HEK293 (cell line): ENCODE measurements at regions not wholly inside any gene's neighbourhood (a gene's known extent, or its start where the extent isn't known, plus 50 kb on each side); places are given as distances from the start of the nearest gene placed in this dataset.
A peak's percentile ranks its signal among the peaks of the same experiment; 100 is the strongest.

ENCODE experiments used
- CTCF ChIA-PET: fragments of 350-600 bp; formaldehyde crosslinking; extraction: SDS; loops from one replicate; lab custom pipeline; 2021; ENCODE audit warnings: antibody characterized with exemption; lab: Yijun Ruan, JAX
- POLR2A ChIA-PET: fragments of 300-600 bp; formaldehyde crosslinking; extraction: SDS; loops from one replicate; lab custom pipeline; 2020; ENCODE audit warnings: antibody characterized with exemption, inconsistent platforms; lab: Yijun Ruan, JAX
- H3K27ac ChIP-seq: fragments of 200-500 bp; sonication (Bioruptor generic); 2 replicates; pipeline ENCODE4 v1.5.1; 2014; ENCODE audit warnings: low read depth, low read length, control low read depth, inconsistent platforms; ENCODE audit errors: extremely low read depth
- H3K36me3 ChIP-seq, 2 experiments: fragments of 200-500 bp in 1 of 2; sonication (Bioruptor generic) in 1 of 2; 1 replicate in 1 of 2; 2 replicates in 1 of 2; pipeline ENCODE4 v1.5.1; 2014 to 2017; ENCODE audit warnings: inconsistent platforms in 2 of 2, low read length in 2 of 2; ENCODE audit not compliant: control insufficient read depth in 2 of 2, insufficient read depth in 1 of 2
- H3K4me1 ChIP-seq: fragments of 200-500 bp; sonication (Bioruptor generic); 2 replicates; pipeline ENCODE4 v1.5.1; 2014; ENCODE audit warnings: mild to moderate bottlenecking, low read length, inconsistent platforms; ENCODE audit not compliant: control insufficient read depth, insufficient read depth
- H3K4me3 ChIP-seq: 2 replicates; pipeline ENCODE4 v1.5.1; 2011; ENCODE audit warnings: low read depth, mild to moderate bottlenecking, control low read depth, low read length, moderate library complexity
- H3K9me3 ChIP-seq: fragments of 200-500 bp; sonication (Bioruptor generic); 2 replicates; pipeline ENCODE4 v1.5.1; 2014; ENCODE audit warnings: low read depth, low read length, inconsistent platforms; ENCODE audit not compliant: control insufficient read depth, insufficient read depth
- BCL6B ChIP-seq: fragments of 450-650 bp; formaldehyde crosslinking; IDR thresholded peaks from 2 replicates; pipeline ENCODE4 v1.5.1; 2017; ENCODE audit warnings: missing biosample characterization, missing genetic modification characterization
- KLF9 ChIP-seq: fragments of 450-650 bp; formaldehyde crosslinking; IDR thresholded peaks from 2 replicates; pipeline ENCODE4 v1.5.1; 2016; ENCODE audit warnings: missing biosample characterization, missing genetic modification characterization, low read depth
- MEIS1 ChIP-seq: sonication (generic); formaldehyde crosslinking; IDR thresholded peaks from 2 replicates; pipeline ENCODE4 v1.8.1; 2022; ENCODE audit warnings: missing genetic modification reagents, mild to moderate bottlenecking, borderline replicate concordance
- MYNN ChIP-seq: fragments of 450-650 bp; formaldehyde crosslinking; IDR thresholded peaks from 2 replicates; pipeline ENCODE4 v1.5.1; 2016; ENCODE audit warnings: missing biosample characterization, missing genetic modification characterization, borderline replicate concordance
- REPIN1 ChIP-seq: fragments of 450-650 bp; formaldehyde crosslinking; IDR thresholded peaks from 2 replicates; pipeline ENCODE4 v1.5.1; 2017; ENCODE audit warnings: missing biosample characterization, missing genetic modification characterization, low read depth
- ZIC2 ChIP-seq: fragments of 450-650 bp; formaldehyde crosslinking; IDR thresholded peaks from 2 replicates; pipeline ENCODE4 v1.5.1; 2016; ENCODE audit warnings: missing biosample characterization, missing genetic modification characterization
- ZNF2 ChIP-seq: fragments of 450-650 bp; formaldehyde crosslinking; IDR thresholded peaks from 2 replicates; pipeline ENCODE4 v1.5.1; 2016; ENCODE audit warnings: missing biosample characterization, missing genetic modification characterization
- ZNF341 ChIP-seq: fragments of 450-650 bp; formaldehyde crosslinking; IDR thresholded peaks from 2 replicates; pipeline ENCODE4; 2016; ENCODE audit warnings: low read depth, missing biosample characterization, missing genetic modification characterization
- ZNF530 ChIP-seq: fragments of 450-650 bp; formaldehyde crosslinking; IDR thresholded peaks from 2 replicates; pipeline ENCODE4 v1.5.1; 2016; ENCODE audit warnings: low read depth, missing biosample characterization, missing genetic modification characterization
- ZNF600 ChIP-seq: fragments of 450-650 bp; formaldehyde crosslinking; IDR thresholded peaks from 2 replicates; pipeline ENCODE4 v1.5.1; 2016; ENCODE audit warnings: missing biosample characterization, missing genetic modification characterization
- ZNF610 ChIP-seq: fragments of 450-650 bp; formaldehyde crosslinking; IDR thresholded peaks from 2 replicates; pipeline ENCODE4 v1.5.1; 2016; ENCODE audit warnings: missing biosample characterization, missing genetic modification characterization, borderline replicate concordance
- ZNF629 ChIP-seq: fragments of 450-650 bp; formaldehyde crosslinking; IDR thresholded peaks from 2 replicates; pipeline ENCODE4 v1.5.1; 2017; ENCODE audit warnings: missing biosample characterization, missing genetic modification characterization
- ZNF76 ChIP-seq: fragments of 450-650 bp; formaldehyde crosslinking; IDR thresholded peaks from 2 replicates; pipeline ENCODE4; 2016; ENCODE audit warnings: low read depth, missing biosample characterization, missing genetic modification characterization, borderline replicate concordance
- ZNF785 ChIP-seq: fragments of 450-650 bp; formaldehyde crosslinking; IDR thresholded peaks from 2 replicates; pipeline ENCODE4 v1.5.1; 2016; ENCODE audit warnings: missing biosample characterization, missing genetic modification characterization
- TF ChIP-seq, protein P1 (sequence below): fragments of 450-650 bp; formaldehyde crosslinking; IDR thresholded peaks from 2 replicates; pipeline ENCODE4 v1.5.1; 2016; ENCODE audit warnings: missing biosample characterization, missing genetic modification characterization, borderline replicate concordance

DNA sequence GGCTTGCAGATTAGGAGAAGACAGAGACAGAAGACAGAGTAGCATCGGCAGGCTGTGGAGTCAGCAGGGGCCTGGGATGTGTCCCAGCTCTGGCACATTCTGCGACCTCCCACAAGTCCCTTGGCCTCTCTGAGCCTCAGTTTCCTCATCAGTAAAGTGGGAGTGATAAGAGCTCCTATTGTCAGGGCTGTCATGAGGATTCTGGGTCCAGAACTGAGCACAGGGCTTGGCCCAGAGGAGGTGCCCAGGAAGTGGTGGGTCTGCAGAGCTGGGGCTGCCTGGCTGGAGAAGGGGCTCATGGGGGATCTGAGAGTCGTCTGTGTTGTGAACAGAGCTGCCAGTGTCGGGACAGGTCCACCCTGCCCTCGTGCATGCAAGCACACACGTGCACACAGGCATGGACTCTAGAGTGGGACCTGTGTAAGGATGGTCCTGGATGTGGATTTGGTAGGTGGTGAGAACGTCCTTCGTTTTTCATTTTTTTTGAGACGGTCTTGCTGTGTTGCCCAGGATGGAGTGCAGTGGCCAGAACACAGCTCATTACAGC is 262.9 kb downstream of the PTPRU start:
- ChIA-PET POLR2A (no interaction called here), CTCF (interaction anchor here (0.5 to 1.0 kb wide), 3 partner anchors 9 to 204 kb away, joined by 3 read pairs; no protein-coding TSS in a partner anchor)
- TF ChIP-seq ZNF629 (tag by site-specific recombination) (no peak), ZNF76 (tag by site-specific recombination) (no peak), ZNF2 (no peak), ZNF785 (tag by site-specific recombination) (no peak), ZNF610 (tag by site-specific recombination) (no peak), ZNF530 (tag by site-specific recombination) (no peak), REPIN1 (tag by site-specific recombination) (no peak), ZIC2 (tag by site-specific recombination) (no peak), KLF9 (no peak), MEIS1 (no peak), ZNF341 (tag by site-specific recombination) (no peak), BCL6B (tag by site-specific recombination) (no peak), ZNF600 (tag by site-specific recombination) (no peak)
- TF ChIP-seq, protein P1, sequence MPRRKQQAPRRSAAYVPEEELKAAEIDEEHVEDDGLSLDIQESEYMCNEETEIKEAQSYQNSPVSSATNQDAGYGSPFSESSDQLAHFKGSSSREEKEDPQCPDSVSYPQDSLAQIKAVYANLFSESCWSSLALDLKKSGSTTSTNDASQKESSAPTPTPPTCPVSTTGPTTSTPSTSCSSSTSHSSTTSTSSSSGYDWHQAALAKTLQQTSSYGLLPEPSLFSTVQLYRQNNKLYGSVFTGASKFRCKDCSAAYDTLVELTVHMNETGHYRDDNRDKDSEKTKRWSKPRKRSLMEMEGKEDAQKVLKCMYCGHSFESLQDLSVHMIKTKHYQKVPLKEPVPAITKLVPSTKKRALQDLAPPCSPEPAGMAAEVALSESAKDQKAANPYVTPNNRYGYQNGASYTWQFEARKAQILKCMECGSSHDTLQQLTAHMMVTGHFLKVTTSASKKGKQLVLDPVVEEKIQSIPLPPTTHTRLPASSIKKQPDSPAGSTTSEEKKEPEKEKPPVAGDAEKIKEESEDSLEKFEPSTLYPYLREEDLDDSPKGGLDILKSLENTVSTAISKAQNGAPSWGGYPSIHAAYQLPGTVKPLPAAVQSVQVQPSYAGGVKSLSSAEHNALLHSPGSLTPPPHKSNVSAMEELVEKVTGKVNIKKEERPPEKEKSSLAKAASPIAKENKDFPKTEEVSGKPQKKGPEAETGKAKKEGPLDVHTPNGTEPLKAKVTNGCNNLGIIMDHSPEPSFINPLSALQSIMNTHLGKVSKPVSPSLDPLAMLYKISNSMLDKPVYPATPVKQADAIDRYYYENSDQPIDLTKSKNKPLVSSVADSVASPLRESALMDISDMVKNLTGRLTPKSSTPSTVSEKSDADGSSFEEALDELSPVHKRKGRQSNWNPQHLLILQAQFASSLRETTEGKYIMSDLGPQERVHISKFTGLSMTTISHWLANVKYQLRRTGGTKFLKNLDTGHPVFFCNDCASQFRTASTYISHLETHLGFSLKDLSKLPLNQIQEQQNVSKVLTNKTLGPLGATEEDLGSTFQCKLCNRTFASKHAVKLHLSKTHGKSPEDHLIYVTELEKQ (tag by site-specific recombination) = no peak
- H3K36me3 ChIP-seq = no peaks in the 10 kb centered on the region
- H3K9me3 ChIP-seq = no peaks in the 10 kb centered on the region
- no peak overlapping the region for H3K4me3 ChIP-seq
- H3K27ac ChIP-seq = no peak overlapping the region
- no peaks in the 10 kb centered on the region for H3K4me1 ChIP-seq

DNA sequence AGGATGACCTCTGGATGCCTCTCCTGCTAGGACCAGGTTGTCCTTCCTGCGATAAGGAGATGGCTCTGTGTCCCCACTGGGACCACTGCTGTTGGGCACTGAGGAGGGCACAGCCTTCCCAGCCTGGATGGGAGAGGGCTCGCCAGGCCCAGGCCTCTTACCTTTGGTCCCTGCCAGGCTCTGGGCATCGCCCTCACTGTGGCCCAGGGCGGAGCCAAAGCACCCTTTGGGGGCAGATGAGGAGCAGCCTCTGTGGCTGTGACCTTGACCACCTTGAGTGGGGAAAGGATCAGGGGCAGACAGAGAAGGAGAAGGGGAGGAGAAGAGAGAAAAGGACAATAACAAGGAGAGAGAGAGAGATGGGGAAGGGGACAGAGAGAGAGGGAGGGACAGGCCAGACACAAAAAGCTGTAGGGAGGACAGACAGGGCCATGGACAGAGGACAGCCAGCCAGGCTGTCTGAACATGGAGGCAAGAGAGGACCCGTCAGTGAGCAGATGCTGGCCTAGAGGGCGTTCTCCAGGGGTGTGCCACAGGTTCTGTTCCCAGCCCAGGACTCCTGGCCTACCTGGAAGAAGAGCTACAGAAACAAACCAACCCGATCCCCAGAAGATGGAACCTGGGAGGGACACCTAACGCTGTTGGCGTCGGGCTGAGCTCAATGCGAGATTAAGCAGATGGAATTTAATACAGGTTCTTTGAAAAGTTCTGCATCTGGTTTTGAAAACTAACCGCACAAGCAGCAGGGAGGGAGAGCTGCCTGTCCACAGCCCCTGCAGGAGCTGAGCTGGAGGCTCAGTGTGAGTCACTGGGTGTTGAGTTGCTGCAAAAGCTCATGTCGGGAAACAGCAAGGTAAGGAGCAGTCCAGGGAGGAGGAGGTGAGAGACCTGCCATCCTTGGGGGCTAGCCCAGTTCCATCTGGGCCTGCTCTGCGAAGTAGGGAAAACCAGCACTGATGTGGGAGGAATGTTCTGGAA is 262.1 kb downstream of the PTPRU start:
- Histone ChIP-seq H3K4me1 (no peaks in the 10 kb centered on the region), H3K4me3 (no peak overlapping the region), H3K27ac (no peak overlapping the region), H3K9me3 (no peaks in the 10 kb centered on the region), H3K36me3 (no peaks in the 10 kb centered on the region)
- CTCF ChIA-PET = interaction anchor here (0.5 kb wide), 1 partner anchor 10 kb away, joined by 3 read pairs; no protein-coding TSS in a partner anchor
- TF ChIP-seq ZIC2 (tag by site-specific recombination) (0 out of 2 replicates have a peak, but pooled peaks have one; percentile 8), MYNN (no peak)
- POLR2A ChIA-PET = no interaction called here
